HCT116 (cell line): ENCODE measurements at regions not wholly inside any gene's neighbourhood (a gene's known extent, or its start where the extent isn't known, plus 50 kb on each side); places are given as distances from the start of the nearest gene placed in this dataset.

ENCODE experiments used
- ATAC-seq: fragments of 200-7000 bp; cut with Tn5 transposase; 2 replicates; pipeline ENCODE4 v1.9.1; 2020; ENCODE audit warnings: mild to moderate bottlenecking, moderate library complexity
- BruUV-seq: library from RNA; stranded (reverse); fragments of 400-500 nt; replicated peaks from 2 replicates; lab custom pipeline; 2021; lab: Mats Ljungman, UMichigan
- CTCF ChIA-PET: fragments of 300-600 bp; sonication (Branson Sonifier 250); formaldehyde crosslinking; loops from one replicate; lab custom pipeline; 2021; ENCODE audit warnings: antibody characterized with exemption; lab: Charles Lee
- POLR2A ChIA-PET: fragments of 300-600, 350-600 bp; sonication (Branson Sonifier 250); formaldehyde crosslinking; loops from one replicate; lab custom pipeline; 2021; ENCODE audit warnings: antibody characterized with exemption; lab: Charles Lee
- RAD21 ChIA-PET, 2 experiments: fragments of 300-600 bp; sonication (Branson Sonifier 250); formaldehyde crosslinking; loops; one replicate each; lab custom pipeline; 2023; ENCODE audit warnings: low total read pairs in 2 of 2; ENCODE audit not compliant: uncharacterized antibody in 2 of 2, unreplicated experiment in 2 of 2, low non-redundant PET in 1 of 2; lab: Charles Lee
- DNase-seq: peaks from one replicate; pipeline ENCODE4 v3.0.0-alpha.2; 2010; ENCODE audit warnings: low read depth, low spot score
- H2AFZ ChIP-seq: fragments of 200-600 bp; shearing (Covaris generic), sonication (generic); 2 replicates; pipeline ENCODE4 v1.6.1; 2017; ENCODE audit warnings: low read depth, mixed run types, mixed read lengths, antibody characterized with exemption, low read length; ENCODE audit not compliant: poor library complexity, severe bottlenecking
- H3K27ac ChIP-seq: 2 replicates; pipeline ENCODE4 v1.5.1; 2012; ENCODE audit warnings: low read depth, low read length
- H3K27me3 ChIP-seq: fragments of 200-600 bp; sonication (generic); 2 replicates; pipeline ENCODE4 v1.6.1; 2016; ENCODE audit warnings: mixed run types, low read length, mixed read lengths; ENCODE audit not compliant: insufficient read depth
- H3K36me3 ChIP-seq, 2 experiments: fragments of 200-500 bp in 1 of 2; fragments of 200-600 bp in 1 of 2; sonication (Bioruptor generic) in 1 of 2; sonication (generic) in 1 of 2; 2 replicates each; pipeline versions ENCODE4 v1.5.1 to v1.6.1; 2014 to 2016; ENCODE audit warnings: low read length in 2 of 2, inconsistent platforms in 1 of 2, mixed read lengths in 1 of 2, mixed run types in 1 of 2; ENCODE audit not compliant: insufficient read depth in 2 of 2, control insufficient read depth in 1 of 2
- H3K4me1 ChIP-seq, 2 experiments: fragments of 200-600 bp in 1 of 2; sonication (generic) in 1 of 2; 2 replicates each; pipeline versions ENCODE4 v1.5.1 to v1.6.1; 2012 to 2017; ENCODE audit warnings: low read length in 2 of 2, inconsistent platforms in 1 of 2, mild to moderate bottlenecking in 1 of 2, mixed read lengths in 1 of 2, mixed run types in 1 of 2, moderate library complexity in 1 of 2; ENCODE audit not compliant: insufficient read depth in 2 of 2, control insufficient read depth in 1 of 2
- H3K4me2 ChIP-seq: fragments of 200-600 bp; sonication (generic); 2 replicates; pipeline ENCODE4 v1.6.1; 2017; ENCODE audit warnings: mixed run types, low read length, mixed read lengths
- H3K4me3 ChIP-seq, 2 experiments: fragments of 200-600 bp in 1 of 2; sonication (generic) in 1 of 2; replicated peaks in 1 of 2; 2 replicates each; pipeline ENCODE4 v1.5.1; 2011 to 2016; ENCODE audit warnings: low read length in 2 of 2, control low read depth in 1 of 2, low read depth in 1 of 2, mild to moderate bottlenecking in 1 of 2, mixed read lengths in 1 of 2, mixed run types in 1 of 2
- H3K79me2 ChIP-seq: fragments of 200-600 bp; sonication (generic); 2 replicates; pipeline ENCODE4 v1.6.1; 2017; ENCODE audit warnings: mild to moderate bottlenecking, mixed run types, low read length, moderate library complexity, mixed read lengths; ENCODE audit not compliant: insufficient read depth
- H3K9ac ChIP-seq: fragments of 200-600 bp; sonication (generic); 2 replicates; pipeline ENCODE4 v1.6.1; 2016; ENCODE audit warnings: low read length, mixed read lengths
- H3K9me2 ChIP-seq: fragments of 200-600 bp; sonication (generic), shearing (Covaris generic); 2 replicates; pipeline ENCODE4 v1.6.1; 2017; ENCODE audit warnings: mixed run types, mild to moderate bottlenecking, moderate library complexity; ENCODE audit not compliant: insufficient read depth
- H3K9me3 ChIP-seq, 2 experiments: fragments of 200-500 bp in 1 of 2; fragments of 200-600 bp in 1 of 2; sonication (Bioruptor generic) in 1 of 2; sonication (generic) in 1 of 2; 2 replicates each; pipeline ENCODE4 v1.6.1; 2014 to 2017; ENCODE audit warnings: low read length in 2 of 2, mixed read lengths in 2 of 2, inconsistent platforms in 1 of 2, low read depth in 1 of 2, mild to moderate bottlenecking in 1 of 2, mixed run types in 1 of 2, moderate library complexity in 1 of 2; ENCODE audit not compliant: control insufficient read depth in 1 of 2, insufficient read depth in 1 of 2
- H4K20me1 ChIP-seq: fragments of 200-600 bp; sonication (generic), shearing (Covaris generic); 2 replicates; pipeline ENCODE4 v1.6.1; 2017; ENCODE audit warnings: mixed run types, mild to moderate bottlenecking, moderate library complexity; ENCODE audit not compliant: insufficient read depth
- CEBPB ChIP-seq: IDR thresholded peaks from 2 replicates; pipeline ENCODE4 v1.6.1; 2012; ENCODE audit warnings: low read depth
- CTCF ChIP-seq, 3 experiments: fragments of 200-600 bp in 1 of 3; sonication (generic) in 1 of 3; IDR thresholded peaks in 2 of 3; conservative IDR thresholded peaks in 1 of 3; 2 replicates each; pipeline ENCODE4 v1.5.1; 2012 to 2017; ENCODE audit warnings: low read depth in 2 of 3, low read length in 2 of 3, antibody characterized with exemption in 1 of 3, borderline replicate concordance in 1 of 3, control low read depth in 1 of 3, mild to moderate bottlenecking in 1 of 3, mixed read lengths in 1 of 3, mixed run types in 1 of 3, moderate library complexity in 1 of 3; ENCODE audit not compliant: insufficient read depth in 1 of 3
- ELF1 ChIP-seq: IDR thresholded peaks from 2 replicates; pipeline ENCODE4 v1.6.1; 2012; ENCODE audit warnings: low read depth, borderline replicate concordance
- FOSL1 ChIP-seq: IDR thresholded peaks from 2 replicates; pipeline ENCODE4 v1.6.1; 2012; ENCODE audit warnings: low read depth
- JUND ChIP-seq: IDR thresholded peaks from 2 replicates; pipeline ENCODE4 v1.6.1; 2012
- POLR2AphosphoS5 ChIP-seq: IDR thresholded peaks from 2 replicates; pipeline ENCODE4 v1.6.1; 2011; ENCODE audit warnings: mild to moderate bottlenecking, low read depth, low read length, moderate library complexity
- RAD21 ChIP-seq: IDR thresholded peaks from 2 replicates; pipeline ENCODE4 v1.6.1; 2012; ENCODE audit warnings: low read depth, mild to moderate bottlenecking
- SP1 ChIP-seq: IDR thresholded peaks from 2 replicates; pipeline ENCODE4 v1.6.1; 2012; ENCODE audit warnings: low read depth
- SRF ChIP-seq: IDR thresholded peaks from 2 replicates; pipeline ENCODE4 v1.6.1; 2012; ENCODE audit warnings: low read depth
- TCF7L2 ChIP-seq: IDR thresholded peaks from 2 replicates; pipeline ENCODE4 v1.7.0; 2011; ENCODE audit warnings: borderline replicate concordance, inconsistent platforms; ENCODE audit not compliant: insufficient read depth, insufficient read length; ENCODE audit errors: extremely low read depth
- YY1 ChIP-seq: IDR thresholded peaks from 2 replicates; pipeline ENCODE4 v1.6.1; 2011; ENCODE audit warnings: low read length, low read depth, moderate library complexity, mild to moderate bottlenecking; ENCODE audit not compliant: insufficient replicate concordance; ENCODE audit errors: extremely low read depth
- ZFX ChIP-seq: fragments of 450-650 bp; IDR thresholded peaks from 2 replicates; pipeline ENCODE4 v1.6.1; 2017
- ZNF274 ChIP-seq: fragments of 200-500 bp; sonication (Bioruptor generic); IDR thresholded peaks from 2 replicates; pipeline ENCODE4 v1.6.1; 2014; ENCODE audit warnings: mild to moderate bottlenecking, low read depth, low read length, inconsistent platforms
- intact Hi-C: fragments of 100-400 bp; cut with micrococcal nuclease; formaldehyde crosslinking; loops from 2 replicates; pipeline ENCODE4 v1.10.0; 2022
- TF ChIP-seq, protein P1 (sequence below): IDR thresholded peaks from 2 replicates; pipeline ENCODE4 v1.6.1; 2012

GRCh38 chr5:160486573-160486972 lies 64.9 kb downstream of the PTTG1 start:
- no peak for DNase-seq
- POLR2A ChIA-PET, result no interaction called here

More at GRCh38 chr5:160486573-160486972, 64.9 kb downstream of the PTTG1 start:
- ATAC-seq, result no peak
- peaks cover 24% of the 10 kb centered on the region for H3K27me3 ChIP-seq
- no peaks in the 10 kb centered on the region for H4K20me1 ChIP-seq
- no peaks in the 10 kb centered on the region for H3K9me3 ChIP-seq
- H2AFZ ChIP-seq, result no peak overlapping the region
- ChIA-PET CTCF (no interaction called here), RAD21 (no interaction called here)
- no peak overlapping the region for H3K9ac ChIP-seq
- no peak overlapping the region for H3K4me3 ChIP-seq
- no peaks in the 10 kb centered on the region for H3K4me1 ChIP-seq
- H3K9me2 ChIP-seq, result no peaks in the 10 kb centered on the region
- TF ChIP-seq ZNF274 (no peak), JUND (no peak), POLR2AphosphoS5 (no peak), ZFX (no peak), SP1 (no peak), SRF (no peak), ELF1 (no peak), CEBPB (no peak), CTCF (IDR thresholded peaks at IDR 0.05 in 2 of 3, conservative IDR thresholded peaks at IDR 0.05 in 1 of 3; ENCODE audit: borderline replicate concordance in 1 of 3, insufficient read depth in 1 of 3, low read depth in 2 of 3, low read length in 2 of 3) (no peak), YY1 (no peak), FOSL1 (no peak), TCF7L2 (no peak), RAD21 (no peak)
- TF ChIP-seq, protein P1, sequence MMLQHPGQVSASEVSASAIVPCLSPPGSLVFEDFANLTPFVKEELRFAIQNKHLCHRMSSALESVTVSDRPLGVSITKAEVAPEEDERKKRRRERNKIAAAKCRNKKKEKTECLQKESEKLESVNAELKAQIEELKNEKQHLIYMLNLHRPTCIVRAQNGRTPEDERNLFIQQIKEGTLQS, result no peak
- H3K27ac ChIP-seq, result no peak overlapping the region
- no TSS peak for BruUV-seq
- H3K79me2 ChIP-seq, result no peaks in the 10 kb centered on the region
- intact Hi-C loops, result no loop called here
- no peak overlapping the region for H3K4me2 ChIP-seq
- no peaks in the 10 kb centered on the region for H3K36me3 ChIP-seq
